COR-L47 (cell line): ENCODE measurements at regions not wholly inside any gene's neighbourhood (a gene's known extent, or its start where the extent isn't known, plus 50 kb on each side); places are given as distances from the start of the nearest gene placed in this dataset.
"Not testable (repeated sequence)": the region's sequence is repeated elsewhere in the genome, so short reads cannot be mapped to it uniquely, and the experiment has no call there.

Source experiments
- DNase-seq: peaks from one replicate; lab custom pipeline; 2025; lab: John Stamatoyannopoulos, UW

DNA sequence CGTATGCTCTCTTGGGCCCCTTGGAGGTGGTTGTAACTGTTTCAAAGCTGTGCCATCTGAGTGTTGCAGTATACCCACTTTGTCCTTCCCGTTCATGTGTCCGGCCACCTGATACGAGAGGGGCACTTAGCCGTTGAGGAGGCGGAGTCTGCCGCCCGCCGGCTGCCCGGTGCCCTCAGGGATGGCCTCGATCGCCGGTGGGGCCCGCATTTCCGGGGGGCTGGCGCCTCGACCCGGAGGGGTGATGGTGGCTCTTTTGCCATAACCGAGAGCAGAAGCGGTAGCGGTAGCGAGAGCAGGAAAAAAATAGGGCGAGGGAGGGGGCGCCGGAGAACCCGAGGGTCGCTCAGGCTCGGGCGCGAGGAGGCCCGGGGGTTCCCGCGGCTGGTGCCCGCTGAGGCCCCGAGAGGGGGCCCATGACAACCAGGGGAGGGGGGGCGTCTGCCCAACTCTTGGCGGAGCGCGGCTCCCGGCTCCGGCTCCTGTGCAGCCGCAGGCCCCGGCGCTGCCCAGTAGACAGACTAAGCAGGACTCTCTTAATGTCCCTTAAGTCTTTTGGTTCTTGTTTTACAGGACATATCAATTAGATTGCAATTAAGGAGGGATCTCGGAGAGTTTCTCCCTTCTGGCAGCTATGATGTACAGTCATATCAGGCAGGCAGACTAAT is 342.7 kb upstream of the SGCG start:
- no peak for DNase-seq

- DNase-seq, result no peak
Observed at GRCh38 chr13:22839603-22840530, 340.9 kb upstream of the SGCG start.

DNA sequence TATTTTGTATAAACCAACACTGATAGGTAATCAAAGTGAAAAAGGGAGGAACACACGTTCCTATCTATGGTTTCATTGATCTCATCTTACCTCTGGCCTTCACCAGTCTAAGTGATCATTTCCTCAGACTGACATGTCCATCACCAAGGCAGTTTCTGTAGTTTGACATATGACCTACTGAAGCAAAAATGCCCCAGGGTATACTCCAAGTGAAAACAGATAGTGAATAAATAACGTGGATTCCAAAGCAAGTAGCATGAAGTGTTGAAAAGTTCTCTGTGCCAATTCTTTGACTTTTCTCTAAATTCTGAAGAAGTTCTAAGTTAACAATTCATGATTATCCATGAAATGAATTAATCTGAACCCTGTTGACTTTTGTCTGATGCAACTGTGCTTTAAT is 334.2 kb upstream of the SGCG start:
- no peak for DNase-seq

DNA sequence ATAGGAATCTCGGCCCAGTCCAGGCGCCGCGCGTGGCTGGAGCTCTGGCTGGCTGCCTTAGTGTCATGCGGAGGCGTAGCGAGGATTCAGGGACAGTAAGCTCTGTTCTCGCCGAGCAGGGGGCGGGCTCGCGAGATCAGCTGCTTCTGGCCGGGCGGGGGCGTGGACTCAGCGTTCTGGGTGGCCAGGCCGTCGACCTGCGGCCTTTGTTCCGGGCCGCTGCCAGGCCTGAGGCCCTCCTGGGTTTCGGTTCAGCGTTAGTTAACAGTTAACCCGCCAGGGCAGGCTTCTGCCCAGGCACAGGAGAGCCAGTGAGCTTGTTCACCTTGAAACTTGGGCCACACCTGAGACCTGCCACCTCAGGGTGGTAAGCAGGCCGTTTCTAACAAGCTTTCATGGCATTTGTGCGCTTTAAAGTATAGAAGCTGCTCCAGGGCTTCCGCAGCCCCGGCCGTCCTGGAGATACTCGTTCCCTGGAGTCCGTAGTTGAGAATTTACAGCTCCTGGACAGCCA is 332.2 kb upstream of the SGCG start:
- no peak for DNase-seq

DNA sequence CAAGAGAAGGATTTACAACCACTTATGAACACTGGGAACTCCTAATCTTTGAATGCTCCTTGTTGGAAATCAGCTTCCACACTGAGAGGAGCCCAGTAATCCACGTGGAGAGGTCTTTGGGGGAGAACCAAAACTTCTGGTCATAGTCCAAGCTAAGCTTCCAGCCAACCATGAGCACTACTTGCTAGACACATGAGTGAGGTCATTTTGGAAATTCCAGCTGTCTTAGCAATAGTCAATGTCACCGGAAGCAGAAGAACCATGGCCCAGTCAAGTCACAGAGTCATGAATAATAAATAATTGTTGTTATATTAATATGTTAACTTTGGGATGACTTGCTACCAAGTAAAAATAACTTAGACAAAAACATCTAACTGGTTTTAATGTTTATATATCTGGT is 324.9 kb upstream of the SGCG start:
- DNase-seq, result no peak

- DNase-seq, result not testable (repeated sequence)
Observed at GRCh38 chr13:22858980-22859379, 321.8 kb upstream of the SGCG start.

GRCh38 chr13:22859411-22859810 is 321.4 kb upstream of the SGCG start:
- not testable (repeated sequence) for DNase-seq

DNA sequence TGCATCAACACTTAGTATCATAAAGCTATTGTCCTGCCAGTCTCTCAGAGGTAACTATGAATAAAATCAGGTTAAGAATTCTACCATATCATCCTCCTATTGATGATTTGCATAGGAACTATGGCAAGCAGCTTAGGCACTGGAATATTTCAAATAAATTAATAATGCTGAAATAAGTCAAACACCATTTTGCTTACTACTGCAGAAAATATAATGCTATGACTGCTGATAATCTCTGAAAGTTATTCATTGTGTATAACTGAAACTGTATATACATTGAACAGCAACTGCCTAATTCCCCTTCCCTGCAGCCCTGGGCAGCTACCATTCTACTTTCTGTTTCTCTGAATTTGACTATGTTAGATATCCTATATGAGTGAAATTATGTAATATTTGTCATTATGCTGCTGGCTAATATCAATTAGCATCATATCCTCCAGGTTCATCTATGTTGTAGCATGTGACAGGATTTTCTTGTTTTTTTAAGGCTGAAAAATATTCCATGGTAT is 318.8 kb upstream of the SGCG start:
- DNase-seq, result no peak

GRCh38 chr13:22862478-22862877 is 318.3 kb upstream of the SGCG start:
- no peak for DNase-seq

GRCh38 chr13:22866221-22866620 is 314.6 kb upstream of the SGCG start:
- DNase-seq, result no peak

DNA sequence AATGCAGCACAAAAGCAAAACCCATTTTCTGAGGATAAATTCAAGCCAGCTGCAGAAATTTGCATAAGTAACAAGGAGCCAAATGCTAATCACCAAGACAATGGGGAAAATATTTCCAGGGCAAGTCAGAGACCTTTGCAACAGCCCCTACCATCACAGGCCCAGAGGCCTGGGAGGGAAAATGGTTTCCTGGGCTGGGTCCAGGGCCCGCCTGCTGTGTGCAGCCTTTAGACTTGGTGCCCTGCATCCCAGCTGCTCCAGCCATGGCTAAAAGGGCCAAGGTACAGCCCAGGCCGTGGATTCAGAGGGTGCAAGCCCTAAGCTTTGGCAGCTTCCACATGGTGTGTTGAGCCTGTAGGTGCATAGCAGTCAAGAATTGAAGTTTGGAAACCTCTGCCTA is 309.5 kb upstream of the SGCG start:
- DNase-seq, result no peak

GRCh38 chr13:22874839-22875238 is 305.9 kb upstream of the SGCG start:
- DNase-seq, result no peak

- DNase-seq, result no peak
Observed at GRCh38 chr13:22877421-22877820, 303.4 kb upstream of the SGCG start.

GRCh38 chr13:22880741-22881720 is 299.7 kb upstream of the SGCG start:
- no peak for DNase-seq

DNA sequence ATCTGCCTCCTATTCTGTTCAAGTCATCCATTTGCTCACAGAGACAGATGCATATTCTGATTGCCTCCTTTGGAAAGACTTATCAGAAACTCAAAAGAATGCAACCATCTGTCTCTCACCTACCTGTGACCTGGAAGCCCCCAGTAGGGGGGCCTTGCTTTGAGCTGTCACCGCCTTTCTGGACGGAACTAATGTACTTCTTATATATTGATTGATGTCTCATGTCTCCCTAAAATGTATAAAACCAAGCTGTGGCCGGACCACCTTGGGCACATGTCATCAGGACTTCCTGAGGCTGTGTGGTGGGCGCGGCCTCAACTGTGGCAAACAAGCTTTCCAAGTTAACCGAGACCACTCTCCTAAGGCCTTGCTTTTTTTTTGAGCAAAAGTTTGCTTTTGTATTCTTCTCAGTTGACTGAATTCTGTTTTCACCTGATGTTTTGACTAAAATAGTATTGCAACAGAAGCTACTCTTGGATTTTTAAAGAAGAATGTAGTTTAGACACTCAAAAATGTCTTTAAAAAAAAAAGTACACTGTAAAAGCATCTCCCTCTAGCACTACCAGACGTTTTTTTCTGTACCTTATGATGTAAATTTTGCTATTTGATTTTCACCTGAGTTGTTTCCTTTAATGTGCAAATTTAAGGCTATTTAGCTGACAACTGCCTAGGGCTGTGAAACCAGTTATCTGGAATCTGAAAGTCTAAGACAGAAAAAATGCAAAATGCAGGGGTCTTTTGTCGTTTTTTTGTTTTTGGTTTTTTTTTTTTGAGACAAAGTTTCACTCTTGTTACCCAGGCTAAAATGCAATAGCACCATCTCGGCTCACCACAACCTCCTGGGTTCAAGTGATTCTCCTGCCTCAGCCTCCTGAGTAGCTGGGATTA is 298.8 kb upstream of the SGCG start:
- DNase-seq, result not testable (repeated sequence)

- no peak for DNase-seq
Observed at GRCh38 chr13:22883262-22883840, 297.4 kb upstream of the SGCG start.

GRCh38 chr13:22883956-22884355 is 296.8 kb upstream of the SGCG start:
- DNase-seq, result no peak

GRCh38 chr13:22886061-22886460 is 294.7 kb upstream of the SGCG start:
- not testable (repeated sequence) for DNase-seq

DNA sequence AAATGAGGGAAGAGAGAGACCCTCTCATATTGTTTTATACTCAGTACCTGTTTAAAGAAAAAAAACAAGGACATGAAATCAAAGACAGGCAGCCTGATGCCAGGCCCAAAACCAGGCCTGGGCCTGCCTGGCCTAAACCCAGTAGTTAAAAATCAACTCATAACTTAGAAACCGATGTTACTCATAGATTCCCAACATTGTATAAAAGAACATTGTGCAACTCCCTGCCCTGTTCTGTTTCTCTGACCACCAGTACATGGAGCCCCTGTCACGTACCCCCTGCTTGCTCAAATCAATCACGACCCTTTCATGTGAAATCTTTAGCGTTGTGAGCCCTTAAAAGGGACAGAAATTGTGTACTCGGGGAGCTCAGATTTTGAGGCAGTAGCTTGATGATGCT is 291.4 kb upstream of the SGCG start:
- not testable (repeated sequence) for DNase-seq

GRCh38 chr13:22893204-22893603 is 287.6 kb upstream of the SGCG start:
- no peak for DNase-seq
